ENCODE measurements at regions not wholly inside any gene's neighbourhood (a gene's known extent, or its start where the extent isn't known, plus 50 kb on each side); places are given as distances from the start of the nearest gene placed in this dataset.

GRCh38 chr14:26286081-26286912 is 311.5 kb downstream of the NOVA1 start:
- TF ChIP-seq EZH2phosphoT487 (IDR thresholded peaks at IDR 0.05; ENCODE audit: borderline replicate concordance, low read length) (no peak), EZH2 (IDR thresholded peaks at IDR 0.05; ENCODE audit: low read length, unreplicated experiment) (no peak)
- TF ChIP-seq, protein P1, sequence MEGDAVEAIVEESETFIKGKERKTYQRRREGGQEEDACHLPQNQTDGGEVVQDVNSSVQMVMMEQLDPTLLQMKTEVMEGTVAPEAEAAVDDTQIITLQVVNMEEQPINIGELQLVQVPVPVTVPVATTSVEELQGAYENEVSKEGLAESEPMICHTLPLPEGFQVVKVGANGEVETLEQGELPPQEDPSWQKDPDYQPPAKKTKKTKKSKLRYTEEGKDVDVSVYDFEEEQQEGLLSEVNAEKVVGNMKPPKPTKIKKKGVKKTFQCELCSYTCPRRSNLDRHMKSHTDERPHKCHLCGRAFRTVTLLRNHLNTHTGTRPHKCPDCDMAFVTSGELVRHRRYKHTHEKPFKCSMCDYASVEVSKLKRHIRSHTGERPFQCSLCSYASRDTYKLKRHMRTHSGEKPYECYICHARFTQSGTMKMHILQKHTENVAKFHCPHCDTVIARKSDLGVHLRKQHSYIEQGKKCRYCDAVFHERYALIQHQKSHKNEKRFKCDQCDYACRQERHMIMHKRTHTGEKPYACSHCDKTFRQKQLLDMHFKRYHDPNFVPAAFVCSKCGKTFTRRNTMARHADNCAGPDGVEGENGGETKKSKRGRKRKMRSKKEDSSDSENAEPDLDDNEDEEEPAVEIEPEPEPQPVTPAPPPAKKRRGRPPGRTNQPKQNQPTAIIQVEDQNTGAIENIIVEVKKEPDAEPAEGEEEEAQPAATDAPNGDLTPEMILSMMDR (conservative IDR thresholded peaks at IDR 0.05; ENCODE audit: low read depth, low read length): no peak
